Activated T-helper 2 cell treated with anti-CD3 and anti-CD28 coated beads, Interferon-gamma antibody, Interleukin-2, Interleukin-4, amounts not matched to agents 10 μg/mL and 5 μg/mL and 100 μg/mL, durations not matched to agents 14 hours and 24 hours and 36 hours (primary cell): ENCODE measurements at regions not wholly inside any gene's neighbourhood (a gene's known extent, or its start where the extent isn't known, plus 50 kb on each side); places are given as distances from the start of the nearest gene placed in this dataset.

ENCODE experiments used
- DNase-seq: peaks from one replicate; pipeline ENCODE4 v3.0.0; 2021; ENCODE audit warnings: low spot score
- H3K27ac Mint-ChIP-seq: one replicate; pipeline ENCODE4 v1.8.0; 2021; ENCODE audit warnings: mixed read lengths
- H3K27me3 Mint-ChIP-seq: one replicate; pipeline ENCODE4 v1.8.0; 2021; ENCODE audit warnings: low read depth, mixed read lengths
- H3K36me3 Mint-ChIP-seq: one replicate; pipeline ENCODE4 v1.8.0; 2021; ENCODE audit warnings: low read depth, mixed read lengths
- H3K4me1 Mint-ChIP-seq: one replicate; pipeline ENCODE4 v1.8.0; 2021; ENCODE audit warnings: low read depth, mixed read lengths
- H3K4me3 Mint-ChIP-seq: one replicate; pipeline ENCODE4 v1.8.0; 2021; ENCODE audit warnings: low read depth, mild to moderate bottlenecking, moderate library complexity, mixed read lengths
- H3K9me3 Mint-ChIP-seq: one replicate; pipeline ENCODE4 v1.8.0; 2021; ENCODE audit warnings: mixed read lengths
- intact Hi-C: fragments of 100-400 bp; cut with micrococcal nuclease; formaldehyde crosslinking; loops from one replicate; pipeline ENCODE4 v1.15.1; 2023

DNA sequence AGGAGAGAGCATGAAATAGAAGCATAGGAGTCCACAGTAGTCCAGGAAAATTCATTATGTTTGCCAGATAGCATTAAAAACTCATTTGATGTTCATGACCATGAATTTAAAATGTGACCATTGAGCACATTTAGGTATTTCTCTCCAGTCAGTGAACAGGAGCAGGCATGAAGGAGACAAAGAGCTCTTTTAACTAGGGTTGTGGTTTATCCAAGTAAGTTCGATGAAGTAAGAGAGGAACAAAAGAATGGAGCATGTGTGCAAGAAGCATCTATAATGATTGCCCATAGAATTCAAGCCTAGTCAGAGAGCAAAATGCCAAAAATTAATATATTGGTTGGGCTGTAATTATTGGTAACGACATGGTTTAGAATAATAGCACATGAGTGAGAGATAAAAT lies 342.1 kb upstream of the CCDC54 start:
- Mint-ChIP-seq H3K4me3 (no peak overlapping the region), H3K27ac (no peak overlapping the region), H3K27me3 (no peaks in the 10 kb centered on the region), H3K4me1 (no peaks in the 10 kb centered on the region), H3K9me3 (peaks cover 7% of the 10 kb centered on the region), H3K36me3 (no peaks in the 10 kb centered on the region)
- no peak for DNase-seq
- intact Hi-C loops = no loop called here

DNA sequence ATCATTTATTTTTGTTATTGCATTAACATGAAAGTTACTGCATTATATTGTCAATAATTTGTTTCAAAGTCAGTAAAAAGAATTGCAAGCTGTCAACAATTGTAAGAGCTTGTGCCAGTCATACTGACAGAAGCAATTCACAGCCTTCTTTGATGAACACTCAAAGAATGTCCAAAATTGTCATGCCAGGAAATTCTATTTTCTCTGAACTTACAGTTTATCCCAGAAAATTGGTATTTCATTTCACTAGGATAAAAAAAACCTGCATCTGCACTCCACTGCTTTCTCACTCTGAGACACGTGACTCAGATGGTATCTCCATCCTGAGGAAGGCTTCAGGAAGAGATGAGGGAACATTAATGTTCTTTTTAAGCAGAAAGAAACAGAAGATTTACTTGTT lies 332.6 kb upstream of the CCDC54 start:
- H3K36me3 Mint-ChIP-seq = no peaks in the 10 kb centered on the region
- no peak overlapping the region for H3K4me3 Mint-ChIP-seq
- no peaks in the 10 kb centered on the region for H3K4me1 Mint-ChIP-seq
- H3K27me3 Mint-ChIP-seq = no peaks in the 10 kb centered on the region
- no peak overlapping the region for H3K27ac Mint-ChIP-seq
- intact Hi-C loops = no loop called here
- no peaks in the 10 kb centered on the region for H3K9me3 Mint-ChIP-seq
- no peak for DNase-seq

DNA sequence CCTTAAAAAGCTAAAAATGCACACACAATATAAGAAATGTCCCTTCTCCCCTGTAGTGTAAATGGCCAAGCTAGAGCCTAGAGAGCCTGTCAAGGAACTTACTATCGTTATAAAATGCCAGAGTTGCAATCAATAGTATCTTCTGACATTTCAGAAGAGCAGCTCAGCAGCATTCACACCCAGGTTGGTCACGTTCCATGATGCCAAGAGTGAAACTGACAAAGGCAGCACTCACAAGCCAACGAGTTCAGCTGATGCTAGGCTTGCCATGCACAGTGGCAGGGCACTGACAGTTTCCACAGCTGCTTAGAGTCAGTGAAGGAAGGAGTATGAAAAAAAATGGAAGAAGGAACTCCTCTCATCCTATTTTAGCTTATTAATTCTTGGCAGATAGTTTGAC lies 331.4 kb upstream of the CCDC54 start:
- Mint-ChIP-seq H3K27ac (no peak overlapping the region), H3K4me1 (no peaks in the 10 kb centered on the region), H3K36me3 (no peaks in the 10 kb centered on the region), H3K27me3 (no peaks in the 10 kb centered on the region), H3K4me3 (no peak overlapping the region), H3K9me3 (no peaks in the 10 kb centered on the region)
- intact Hi-C loops = no loop called here
- no peak for DNase-seq

DNA sequence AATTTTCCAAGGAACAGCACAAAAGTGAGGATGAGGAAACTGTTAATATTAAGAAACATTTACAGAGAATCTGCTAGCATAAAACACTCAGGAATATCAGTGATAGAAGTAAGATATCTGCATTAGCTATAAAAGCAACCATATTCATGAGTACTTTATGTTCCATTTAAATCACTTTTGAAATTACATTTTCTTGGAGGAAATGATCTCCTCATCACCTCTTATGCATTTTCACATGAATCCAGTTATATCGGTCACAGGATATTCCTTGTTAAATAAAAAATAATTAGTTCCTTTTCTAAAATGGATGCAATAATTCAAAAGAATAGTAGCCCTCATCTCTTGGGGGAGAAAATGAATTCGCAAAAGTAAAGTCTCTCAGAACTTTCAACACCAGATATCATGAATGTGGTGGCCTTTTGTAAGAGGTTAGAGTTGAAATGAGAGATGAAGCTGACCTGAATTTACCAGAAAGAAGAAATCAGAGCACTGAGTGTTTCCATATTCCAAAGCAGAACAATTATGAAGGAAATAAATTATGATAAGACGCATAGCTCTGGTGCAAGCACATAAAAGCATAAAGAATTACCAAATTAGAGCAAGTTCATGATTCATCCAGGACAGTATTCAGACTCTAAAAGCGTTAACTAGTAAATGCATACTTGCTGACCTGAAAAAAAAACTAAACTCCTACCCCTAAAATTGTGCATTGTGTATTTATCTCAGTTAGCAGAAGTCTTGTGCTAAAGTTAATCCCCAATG lies 321.9 kb upstream of the CCDC54 start:
- Mint-ChIP-seq H3K36me3 (no peaks in the 10 kb centered on the region), H3K27me3 (peaks cover 9% of the 10 kb centered on the region), H3K9me3 (no peaks in the 10 kb centered on the region), H3K27ac (no peak overlapping the region), H3K4me3 (no peak overlapping the region), H3K4me1 (no peaks in the 10 kb centered on the region)
- intact Hi-C loops = no loop called here
- DNase-seq = no peak

DNA sequence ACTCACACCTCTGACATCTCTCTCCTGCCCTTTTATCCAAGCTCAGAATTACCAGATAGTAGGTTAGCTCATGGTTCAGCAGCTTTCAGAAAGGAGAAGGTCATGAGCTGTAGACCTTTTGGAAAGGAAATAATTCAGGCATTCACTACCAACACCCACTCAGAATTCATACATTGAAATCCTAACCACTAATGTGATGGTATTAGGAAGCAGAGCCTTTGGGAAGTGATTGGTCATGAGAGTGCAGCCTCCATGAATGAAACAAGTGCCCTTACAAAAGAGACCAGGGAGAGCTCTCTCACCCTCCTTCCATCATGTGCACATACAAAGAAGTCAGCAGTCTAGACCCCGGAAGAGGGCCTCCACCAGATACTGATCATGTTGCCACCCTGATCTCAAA lies 315.8 kb upstream of the CCDC54 start:
- no peaks in the 10 kb centered on the region for H3K9me3 Mint-ChIP-seq
- no peak for DNase-seq
- peaks cover 12% of the 10 kb centered on the region for H3K27me3 Mint-ChIP-seq
- intact Hi-C loops = loop anchor here (10.0 kb wide), 1 partner anchor 457 kb away; no protein-coding TSS in a partner anchor
- no peak overlapping the region for H3K27ac Mint-ChIP-seq
- peaks cover 8% of the 10 kb centered on the region for H3K4me1 Mint-ChIP-seq
- no peak overlapping the region for H3K4me3 Mint-ChIP-seq
- no peaks in the 10 kb centered on the region for H3K36me3 Mint-ChIP-seq

DNA sequence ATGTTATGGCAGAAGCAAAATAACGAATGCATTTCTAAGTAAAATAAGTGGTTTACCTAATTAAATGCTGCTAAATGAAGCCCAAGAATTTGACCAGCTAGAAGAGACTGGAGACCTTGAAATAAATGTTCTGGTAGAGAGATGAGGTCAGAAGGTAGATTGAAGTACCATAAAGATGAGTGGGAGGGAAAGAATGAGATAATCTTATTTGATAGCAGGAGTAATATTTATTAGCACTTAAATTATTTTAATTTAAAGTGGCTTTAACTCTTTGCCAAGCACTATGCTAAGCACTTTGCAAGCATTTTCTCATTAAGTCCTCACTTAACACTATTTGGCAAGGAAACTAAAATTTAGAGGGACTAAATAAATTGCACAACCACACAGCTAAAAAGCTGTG lies 314.9 kb upstream of the CCDC54 start:
- Mint-ChIP-seq H3K4me3 (no peak overlapping the region), H3K4me1 (peaks cover 8% of the 10 kb centered on the region), H3K9me3 (peaks cover 3% of the 10 kb centered on the region), H3K27ac (no peak overlapping the region), H3K27me3 (peaks cover 10% of the 10 kb centered on the region), H3K36me3 (no peaks in the 10 kb centered on the region)
- intact Hi-C loops = loop anchor here (10.0 kb wide), 1 partner anchor 458 kb away; no protein-coding TSS in a partner anchor
- no peak for DNase-seq

DNA sequence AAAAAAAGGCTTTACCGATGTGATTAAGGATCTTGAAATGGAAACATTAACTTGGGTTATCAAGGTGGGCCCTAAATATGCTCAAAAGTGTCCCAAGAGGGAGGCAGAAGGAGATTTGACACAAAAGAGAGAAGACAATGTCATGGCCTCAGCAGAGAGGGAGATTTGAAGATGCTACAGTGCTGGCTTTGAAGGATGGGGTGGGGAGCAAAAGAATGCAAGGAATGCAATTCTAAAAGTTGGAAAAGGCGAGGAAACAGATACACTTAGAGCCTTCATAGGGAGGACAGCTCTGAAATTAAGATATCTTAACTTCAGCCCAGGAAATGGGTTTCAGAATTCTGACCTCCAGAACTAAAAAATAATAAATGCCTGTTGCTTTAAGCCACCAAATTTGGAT lies 314.5 kb upstream of the CCDC54 start:
- peaks cover 8% of the 10 kb centered on the region for H3K27me3 Mint-ChIP-seq

DNA sequence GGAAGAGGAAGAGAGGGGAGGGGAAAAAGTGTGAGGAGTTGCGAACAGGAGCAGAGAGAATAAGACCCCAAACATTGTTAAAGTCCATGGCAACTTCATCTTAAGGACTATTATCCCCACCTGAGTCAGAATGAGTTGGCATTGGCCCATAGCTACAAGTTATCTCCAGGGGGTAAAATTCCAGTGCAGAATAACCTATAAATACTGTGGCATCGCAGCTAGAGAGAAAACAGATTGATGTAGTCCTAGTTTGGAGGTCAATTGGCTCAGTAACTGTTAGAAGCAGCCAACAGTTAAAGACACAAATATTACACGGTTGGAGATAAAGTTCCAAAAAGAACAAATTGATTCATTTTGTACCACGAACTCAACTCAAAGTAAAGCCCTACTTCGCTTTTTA lies 313.9 kb upstream of the CCDC54 start:
- H3K9me3 Mint-ChIP-seq = peaks cover 3% of the 10 kb centered on the region
- H3K36me3 Mint-ChIP-seq = no peaks in the 10 kb centered on the region
- no peak overlapping the region for H3K27ac Mint-ChIP-seq
- peaks cover 8% of the 10 kb centered on the region for H3K27me3 Mint-ChIP-seq
- intact Hi-C loops = loop anchor here (10.0 kb wide), 1 partner anchor 459 kb away; no protein-coding TSS in a partner anchor
- peaks cover 8% of the 10 kb centered on the region for H3K4me1 Mint-ChIP-seq
- no peak for DNase-seq
- H3K4me3 Mint-ChIP-seq = no peak overlapping the region

More for the DNA sequence above, 314.5 kb upstream of the CCDC54 start:
- Mint-ChIP-seq H3K27ac (no peak overlapping the region), H3K9me3 (peaks cover 3% of the 10 kb centered on the region), H3K4me3 (no peak overlapping the region), H3K4me1 (peaks cover 8% of the 10 kb centered on the region), H3K36me3 (no peaks in the 10 kb centered on the region)
- DNase-seq = no peak
- intact Hi-C loops = loop anchor here (10.0 kb wide), 1 partner anchor 458 kb away; no protein-coding TSS in a partner anchor

DNA sequence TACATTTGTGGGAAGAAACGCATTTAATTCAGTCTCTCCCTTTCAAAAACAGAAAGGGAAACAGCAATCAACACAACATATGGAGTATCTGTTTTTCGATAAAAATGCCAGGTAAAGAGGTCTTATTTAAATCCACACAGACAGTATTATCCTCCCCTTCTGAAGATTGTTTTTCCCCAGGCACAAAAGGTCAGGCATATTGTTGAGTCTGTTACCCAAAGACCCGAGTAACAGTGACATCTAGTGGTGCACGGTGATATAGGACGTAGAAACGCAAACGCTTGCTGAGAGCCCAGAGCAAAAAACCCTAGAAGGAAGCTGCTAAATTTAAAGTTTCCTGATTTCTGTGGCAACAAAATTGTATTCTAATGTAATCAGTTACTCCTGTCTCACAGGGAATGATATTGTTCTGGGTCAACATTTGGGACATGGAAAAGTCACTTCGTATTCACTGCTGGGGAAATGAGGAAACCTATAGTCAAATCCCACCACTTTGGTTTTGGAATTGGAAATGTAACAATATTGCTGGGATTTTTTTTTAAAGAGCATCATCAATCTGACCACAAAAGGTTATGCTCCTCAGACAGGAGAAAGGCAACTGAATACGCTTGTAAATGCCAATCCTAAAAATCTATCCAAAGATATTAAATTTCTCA lies 312.7 kb upstream of the CCDC54 start:
- DNase-seq = peak; percentile 33
- peaks cover 8% of the 10 kb centered on the region for H3K27me3 Mint-ChIP-seq
- intact Hi-C loops = loop anchor here (2.0 to 10.0 kb wide), 3 partner anchors 238 to 1697 kb away; partner anchors contain the start of gene ALCAM

DNA sequence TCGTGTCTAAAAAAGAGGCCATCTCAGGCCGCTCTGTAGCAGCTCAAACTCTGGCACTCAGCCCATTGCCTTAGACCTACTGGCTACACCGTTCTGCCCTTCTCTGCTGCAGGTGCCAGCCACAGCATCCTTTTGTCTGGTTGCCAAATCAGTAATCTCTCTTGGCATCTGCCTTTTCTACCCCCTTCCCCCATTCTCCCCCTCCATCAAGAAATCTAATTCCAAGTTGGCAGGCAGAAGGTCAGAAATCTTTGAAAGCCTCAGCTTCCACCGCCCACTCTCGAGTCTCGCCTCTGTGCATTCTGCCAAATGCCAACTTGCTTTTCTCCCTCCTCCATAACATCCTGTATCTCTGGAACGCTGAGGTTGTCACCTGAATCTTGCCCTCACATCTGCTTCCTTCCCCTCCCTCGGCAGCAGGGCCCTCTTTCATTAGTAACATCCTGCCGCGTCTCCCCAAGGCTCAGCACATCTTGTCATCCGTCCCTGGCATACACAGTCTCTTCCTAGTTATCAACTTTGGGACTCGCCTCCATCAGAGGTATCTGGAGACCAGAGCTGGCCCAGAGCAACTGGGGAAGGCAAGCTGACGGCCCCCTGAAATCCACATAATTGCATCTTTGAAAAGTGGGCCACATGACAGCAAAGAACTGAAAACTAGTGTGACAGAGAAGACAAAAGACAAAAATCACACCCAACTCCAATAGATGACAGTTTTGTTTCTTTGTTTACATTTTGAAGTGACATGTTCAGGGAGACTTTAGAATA lies 312.0 kb upstream of the CCDC54 start:
- no peak for DNase-seq
- H3K4me3 Mint-ChIP-seq = peak overlapping the region; percentile 5
- intact Hi-C loops = loop anchor here (2.0 to 10.0 kb wide), 3 partner anchors 238 to 1698 kb away; partner anchors contain the start of gene ALCAM

More for the DNA sequence above, 312.7 kb upstream of the CCDC54 start:
- Mint-ChIP-seq H3K4me1 (peaks cover 12% of the 10 kb centered on the region), H3K27ac (no peak overlapping the region), H3K9me3 (peaks cover 3% of the 10 kb centered on the region), H3K36me3 (no peaks in the 10 kb centered on the region), H3K4me3 (no peak overlapping the region)

DNA sequence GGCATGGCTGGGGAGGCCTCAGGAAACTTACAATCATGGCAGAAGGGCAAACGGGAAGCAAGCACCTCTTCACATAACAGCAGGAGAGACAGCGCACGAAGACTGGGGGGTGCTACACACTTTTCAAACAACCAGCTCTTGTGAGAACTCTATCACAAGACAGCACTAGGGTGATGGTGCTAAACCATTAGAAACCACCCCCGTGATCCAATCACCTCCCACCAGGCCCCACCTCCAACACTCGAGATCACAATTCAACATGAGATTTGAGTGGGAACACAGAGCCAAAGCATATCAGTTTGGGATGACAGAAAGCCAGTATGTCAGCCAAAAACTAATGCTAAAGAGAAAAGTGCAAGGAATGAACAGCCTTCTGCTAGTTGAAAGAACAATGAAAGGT lies 309.8 kb upstream of the CCDC54 start:
- no peaks in the 10 kb centered on the region for H3K36me3 Mint-ChIP-seq
- H3K9me3 Mint-ChIP-seq = peaks cover 3% of the 10 kb centered on the region
- DNase-seq = no peak

More for the DNA sequence above, 312.0 kb upstream of the CCDC54 start:
- H3K4me1 Mint-ChIP-seq = peaks cover 12% of the 10 kb centered on the region
- peaks cover 3% of the 10 kb centered on the region for H3K9me3 Mint-ChIP-seq
- H3K36me3 Mint-ChIP-seq = no peaks in the 10 kb centered on the region
- no peak overlapping the region for H3K27ac Mint-ChIP-seq
- peaks cover 5% of the 10 kb centered on the region for H3K27me3 Mint-ChIP-seq

DNA sequence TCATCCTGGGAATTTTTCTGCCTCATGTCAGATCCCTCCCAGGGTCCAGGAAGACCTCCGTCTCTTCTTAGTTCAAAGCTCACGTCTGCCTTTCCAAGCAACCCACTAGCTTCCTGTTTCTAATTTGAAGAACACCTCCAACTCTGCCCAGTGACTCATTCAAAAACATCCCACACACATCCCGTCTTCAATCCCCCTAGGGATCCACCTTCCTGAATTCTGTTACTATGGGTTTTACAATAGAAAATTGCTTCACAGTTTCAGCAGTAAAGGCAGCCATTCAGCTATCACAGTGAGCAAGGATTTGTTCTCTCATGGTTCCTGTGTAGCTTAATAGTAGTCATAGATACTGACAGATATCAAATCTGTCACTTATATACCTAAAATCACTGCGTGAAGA lies 308.3 kb upstream of the CCDC54 start:
- Mint-ChIP-seq H3K4me3 (no peak overlapping the region), H3K27me3 (no peaks in the 10 kb centered on the region), H3K4me1 (peaks cover 12% of the 10 kb centered on the region), H3K9me3 (peaks cover 3% of the 10 kb centered on the region), H3K27ac (no peak overlapping the region), H3K36me3 (no peaks in the 10 kb centered on the region)
- no peak for DNase-seq
- intact Hi-C loops = loop anchor here (5.0 to 10.0 kb wide), 2 partner anchors 464 to 1702 kb away; partner anchors contain the start of gene ALCAM

More for the DNA sequence above, 309.8 kb upstream of the CCDC54 start:
- Mint-ChIP-seq H3K4me1 (peaks cover 12% of the 10 kb centered on the region), H3K27ac (no peak overlapping the region), H3K27me3 (peaks cover 5% of the 10 kb centered on the region), H3K4me3 (no peak overlapping the region)
- intact Hi-C loops = loop anchor here (5.0 to 10.0 kb wide), 2 partner anchors 463 to 1700 kb away; partner anchors contain the start of gene ALCAM
